GM12865 (cell line): ENCODE measurements at regions not wholly inside any gene's neighbourhood (a gene's known extent, or its start where the extent isn't known, plus 50 kb on each side); places are given as distances from the start of the nearest gene placed in this dataset.

Experiments used
- DNase-seq: peaks from one replicate; pipeline ENCODE4 v3.0.0; 2010; ENCODE audit warnings: low read depth
- H3K4me3 ChIP-seq: 2 replicates; pipeline ENCODE4 v1.5.1; 2011; ENCODE audit warnings: mild to moderate bottlenecking, low read depth, low read length, control low read depth
- CTCF ChIP-seq: IDR thresholded peaks from 2 replicates; pipeline ENCODE4 v1.5.1; 2011; ENCODE audit warnings: low read length, control low read depth, low read depth, inconsistent platforms; ENCODE audit not compliant: insufficient read depth; ENCODE audit errors: missing control alignments

- no peak for DNase-seq
- TF ChIP-seq CTCF, result no peak
- no peak overlapping the region for H3K4me3 ChIP-seq
Measured at GRCh38 chr2:117190856-117191559, 623.5 kb upstream of the DDX18 start.

- DNase-seq, result no peak
- TF ChIP-seq CTCF, result no peak
- H3K4me3 ChIP-seq, result no peak overlapping the region
Measured at GRCh38 chr2:117195381-117195780, 619.1 kb upstream of the DDX18 start.

DNA sequence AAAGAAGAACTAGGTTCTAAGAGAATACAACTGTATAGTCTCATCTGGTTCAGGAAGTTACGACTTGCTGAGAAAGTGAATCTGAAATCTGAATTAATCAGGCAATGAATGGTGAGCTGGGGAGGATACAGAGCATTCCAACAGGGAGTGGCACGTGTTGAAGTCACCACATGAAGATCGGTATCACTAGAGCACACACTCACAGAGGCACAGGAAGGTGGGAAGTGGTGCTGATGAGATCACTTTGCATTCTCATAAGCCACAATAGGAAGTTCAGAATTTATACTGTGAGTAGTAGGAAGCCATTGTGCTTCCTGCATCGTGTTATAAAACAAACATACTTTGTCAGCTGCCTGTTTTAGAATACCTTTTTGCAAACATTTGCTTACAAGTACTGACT lies 615.0 kb upstream of the DDX18 start:
- no peak for DNase-seq
- TF ChIP-seq CTCF, result no peak
- H3K4me3 ChIP-seq, result no peak overlapping the region

GRCh38 chr2:117212562-117212961 lies 601.9 kb upstream of the DDX18 start:
- H3K4me3 ChIP-seq, result no peak overlapping the region
- no peak for DNase-seq
- no peak for TF ChIP-seq CTCF

DNA sequence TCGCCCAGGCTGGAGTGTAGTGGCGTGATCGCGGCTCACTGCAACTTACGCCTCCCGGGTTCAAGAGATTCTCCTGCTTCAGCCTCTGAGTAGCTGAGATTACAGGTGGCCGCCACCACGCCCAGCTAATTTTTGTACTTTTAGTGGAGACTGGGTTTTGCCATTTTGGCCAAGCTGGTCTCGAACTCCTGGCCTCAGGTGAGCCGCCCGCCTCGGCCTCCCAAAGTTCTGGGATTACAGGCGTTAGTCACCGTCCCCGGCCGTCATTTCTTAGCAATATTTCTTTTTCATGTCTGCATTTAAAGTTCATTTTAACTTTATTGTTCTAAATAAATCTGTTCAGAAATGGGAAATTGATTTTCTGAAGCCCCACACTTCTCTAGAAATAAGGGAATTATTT lies 597.3 kb upstream of the DDX18 start:
- TF ChIP-seq CTCF, result no peak
- DNase-seq, result no peak
- H3K4me3 ChIP-seq, result no peak overlapping the region

DNA sequence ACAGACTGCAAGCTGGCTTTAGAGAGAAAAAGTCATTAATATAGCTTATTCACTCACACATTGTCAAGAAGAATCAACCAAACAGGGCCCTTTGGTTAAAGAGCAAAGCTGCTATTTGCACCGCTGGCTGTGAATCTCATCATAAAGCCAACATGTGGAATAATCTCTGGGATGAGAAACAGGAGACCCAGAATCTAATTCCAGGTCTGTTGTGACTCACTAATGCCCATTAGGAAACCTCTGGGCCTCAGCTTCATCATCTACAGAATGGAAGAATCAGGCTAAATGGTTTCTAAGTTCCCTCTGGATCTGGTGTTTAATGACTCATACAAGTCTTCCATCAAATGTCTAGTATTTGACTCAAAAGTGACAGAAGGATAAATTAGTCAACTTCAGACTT lies 591.7 kb upstream of the DDX18 start:
- TF ChIP-seq CTCF, result no peak
- no peak overlapping the region for H3K4me3 ChIP-seq
- no peak for DNase-seq

GRCh38 chr2:117232305-117232704 lies 582.2 kb upstream of the DDX18 start:
- no peak for DNase-seq
- H3K4me3 ChIP-seq, result no peak overlapping the region
- no peak for TF ChIP-seq CTCF
